OCI-LY3 (cell line): ENCODE measurements at regions not wholly inside any gene's neighbourhood (a gene's known extent, or its start where the extent isn't known, plus 50 kb on each side); places are given as distances from the start of the nearest gene placed in this dataset.

Source experiments
- H2AFZ ChIP-seq: fragments of 200-600, 300-600 bp; shearing (Covaris generic); 2 replicates; pipeline ENCODE4 v1.6.0; 2014; ENCODE audit warnings: antibody characterized with exemption, low read depth, low read length
- H3K27ac ChIP-seq: fragments of 200-600, 300-600 bp; sonication (generic); 2 replicates; pipeline ENCODE4 v1.5.1; 2014; ENCODE audit warnings: mild to moderate bottlenecking, low read length, moderate library complexity, mixed read lengths
- H3K27me3 ChIP-seq: fragments of 200-600, 300-600 bp; sonication (generic); 2 replicates; pipeline ENCODE4 v1.6.1; 2014; ENCODE audit warnings: low read depth, low read length, mixed read lengths
- H3K36me3 ChIP-seq: fragments of 200-600, 300-600 bp; sonication (generic); replicated peaks from 2 replicates; pipeline ENCODE3; 2014; ENCODE audit warnings: low read depth, low read length, mixed read lengths
- H3K4me1 ChIP-seq: fragments of 300-600, 200-600 bp; sonication (generic); 2 replicates; pipeline ENCODE4 v1.6.1; 2014; ENCODE audit warnings: low read length, mixed read lengths
- H3K4me2 ChIP-seq: fragments of 200-600, 300-600 bp; sonication (generic); 2 replicates; pipeline ENCODE4 v1.6.1; 2014; ENCODE audit warnings: low read length, mixed read lengths
- H3K4me3 ChIP-seq: fragments of 300-600, 200-600 bp; sonication (generic); 2 replicates; pipeline ENCODE4 v1.5.1; 2014; ENCODE audit warnings: antibody characterized with exemption, mild to moderate bottlenecking, low read length, moderate library complexity
- H3K79me2 ChIP-seq: fragments of 300-600, 200-600 bp; shearing (Covaris generic); 2 replicates; pipeline ENCODE4 v1.6.1; 2014; ENCODE audit warnings: mild to moderate bottlenecking, low read length, mixed read lengths
- H3K9ac ChIP-seq: fragments of 300-600, 200-600 bp; shearing (Covaris generic); 2 replicates; pipeline ENCODE4 v1.6.0; 2014; ENCODE audit warnings: mild to moderate bottlenecking, low read length, moderate library complexity
- H3K9me3 ChIP-seq: fragments of 200-600, 300-600 bp; shearing (Covaris generic); 2 replicates; pipeline ENCODE4 v1.6.1; 2014; ENCODE audit warnings: low read length, mixed read lengths; ENCODE audit not compliant: insufficient read depth
- H4K20me1 ChIP-seq: fragments of 200-600, 300-600 bp; sonication (generic); 2 replicates; pipeline ENCODE4 v1.6.1; 2016; ENCODE audit warnings: low read length, mixed read lengths; ENCODE audit not compliant: insufficient read depth
- CTCF ChIP-seq: fragments of 200-600, 300-600 bp; sonication (generic); IDR thresholded peaks from 2 replicates; pipeline ENCODE4 v1.5.1; 2014; ENCODE audit warnings: antibody characterized with exemption, low read length, low read depth
- EZH2phosphoT487 ChIP-seq: fragments of 200-600 bp; shearing (Covaris generic); IDR thresholded peaks from 2 replicates; pipeline ENCODE4 v1.6.1; 2018; ENCODE audit warnings: antibody characterized with exemption, mixed run types, low read depth

DNA sequence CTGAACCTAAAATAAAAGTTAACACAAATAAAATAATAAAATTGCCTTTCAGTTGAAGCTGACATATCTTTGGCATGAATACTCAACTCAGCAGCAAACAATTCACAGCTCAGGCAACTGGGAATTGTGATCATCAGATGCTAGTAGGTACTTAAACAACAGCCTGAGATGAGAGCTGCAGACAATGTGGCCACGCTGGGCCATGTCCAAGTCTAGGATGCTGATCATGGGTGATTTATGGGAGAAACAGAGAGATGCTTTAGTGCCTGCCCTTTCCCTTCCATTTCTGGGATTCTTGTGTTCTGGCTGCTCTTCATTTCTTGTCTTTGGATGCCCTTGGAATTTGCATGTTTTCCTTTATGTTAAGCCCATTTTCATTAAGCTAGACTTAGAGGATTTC, 212.4 kb upstream of the CWC22 start:
- H3K27ac ChIP-seq = no peak overlapping the region
- no peaks in the 10 kb centered on the region for H3K27me3 ChIP-seq
- H3K4me3 ChIP-seq = no peak overlapping the region
- H4K20me1 ChIP-seq = no peaks in the 10 kb centered on the region
- H3K4me2 ChIP-seq = no peak overlapping the region
- TF ChIP-seq CTCF = no peak
- no peak for TF ChIP-seq EZH2phosphoT487
- no peak overlapping the region for H3K9ac ChIP-seq
- no peaks in the 10 kb centered on the region for H3K36me3 ChIP-seq
- H3K9me3 ChIP-seq = no peaks in the 10 kb centered on the region
- H3K79me2 ChIP-seq = no peaks in the 10 kb centered on the region
- H3K4me1 ChIP-seq = no peaks in the 10 kb centered on the region
- no peak overlapping the region for H2AFZ ChIP-seq

DNA sequence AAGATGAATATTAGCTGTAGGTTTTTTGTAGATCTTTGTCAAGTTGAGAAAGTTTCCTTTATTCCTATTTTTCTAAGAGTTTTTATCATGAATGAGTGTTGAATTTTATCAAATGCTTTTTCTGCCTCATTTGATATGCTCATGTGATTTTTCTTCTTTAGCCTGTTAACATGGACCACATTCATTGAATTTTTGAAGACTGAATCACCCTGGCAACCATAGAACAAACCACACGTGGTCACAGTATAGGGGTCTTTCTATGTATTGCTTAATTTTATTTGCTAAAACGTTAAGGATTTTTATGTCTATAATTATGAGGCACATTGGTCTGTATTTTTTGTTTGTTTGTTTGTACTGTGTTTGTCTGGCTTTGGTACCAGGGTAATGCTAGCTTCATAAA, 201.7 kb upstream of the CWC22 start:
- Histone ChIP-seq H3K4me1 (no peaks in the 10 kb centered on the region), H3K79me2 (no peaks in the 10 kb centered on the region), H3K27ac (no peak overlapping the region), H3K9me3 (no peaks in the 10 kb centered on the region), H3K4me3 (no peak overlapping the region), H3K4me2 (no peak overlapping the region), H3K36me3 (no peaks in the 10 kb centered on the region), H2AFZ (no peak overlapping the region), H3K9ac (no peak overlapping the region), H4K20me1 (no peaks in the 10 kb centered on the region), H3K27me3 (no peaks in the 10 kb centered on the region)
- no peak for TF ChIP-seq CTCF
- no peak for TF ChIP-seq EZH2phosphoT487

GRCh38 chr2:180205621-180206235, 198.6 kb upstream of the CWC22 start:
- no peaks in the 10 kb centered on the region for H3K36me3 ChIP-seq
- no peak for TF ChIP-seq CTCF
- TF ChIP-seq EZH2phosphoT487 = no peak
- H4K20me1 ChIP-seq = no peaks in the 10 kb centered on the region
- no peaks in the 10 kb centered on the region for H3K27me3 ChIP-seq
- no peaks in the 10 kb centered on the region for H3K4me1 ChIP-seq
- H3K27ac ChIP-seq = no peak overlapping the region
- H3K9me3 ChIP-seq = no peaks in the 10 kb centered on the region
- no peak overlapping the region for H3K4me2 ChIP-seq
- no peak overlapping the region for H3K4me3 ChIP-seq
- no peak overlapping the region for H2AFZ ChIP-seq
- no peak overlapping the region for H3K9ac ChIP-seq
- no peaks in the 10 kb centered on the region for H3K79me2 ChIP-seq

GRCh38 chr2:180203972-180204371, 196.9 kb upstream of the CWC22 start:
- TF ChIP-seq CTCF = no peak
- TF ChIP-seq EZH2phosphoT487 = no peak
- H3K4me1 ChIP-seq = no peaks in the 10 kb centered on the region
- no peaks in the 10 kb centered on the region for H3K27me3 ChIP-seq
- no peak overlapping the region for H3K4me3 ChIP-seq
- H3K9me3 ChIP-seq = no peaks in the 10 kb centered on the region
- no peaks in the 10 kb centered on the region for H3K79me2 ChIP-seq
- no peak overlapping the region for H3K4me2 ChIP-seq
- H3K36me3 ChIP-seq = no peaks in the 10 kb centered on the region
- H4K20me1 ChIP-seq = no peaks in the 10 kb centered on the region
- H3K9ac ChIP-seq = no peak overlapping the region
- H3K27ac ChIP-seq = no peak overlapping the region
- no peak overlapping the region for H2AFZ ChIP-seq
